DMS79 (cell line): ENCODE measurements at regions not wholly inside any gene's neighbourhood (a gene's known extent, or its start where the extent isn't known, plus 50 kb on each side); places are given as distances from the start of the nearest gene placed in this dataset.
"Not testable (repeated sequence)": the region's sequence is repeated elsewhere in the genome, so short reads cannot be mapped to it uniquely, and the experiment has no call there.

Experiments used
- DNase-seq: peaks from one replicate; lab custom pipeline; 2025; lab: John Stamatoyannopoulos, UW

DNA sequence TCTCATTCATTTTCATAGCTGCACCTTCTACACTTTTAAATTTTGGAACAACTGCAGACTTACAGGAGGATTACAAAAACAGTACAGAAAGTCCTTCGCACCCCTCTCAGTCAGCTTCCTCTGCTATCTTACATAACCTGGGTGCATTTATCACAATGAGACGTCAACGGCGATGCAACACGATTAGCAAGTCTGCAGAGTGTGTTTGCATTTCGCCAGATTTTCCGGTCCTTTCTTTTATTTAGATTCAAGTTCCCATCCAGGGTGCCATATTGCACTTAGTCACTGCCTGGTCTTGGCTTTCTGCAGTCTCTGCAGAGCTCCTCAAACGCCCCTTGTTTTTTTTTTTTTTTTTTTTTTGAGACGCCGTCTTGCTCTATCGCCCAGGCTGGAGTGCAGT lies 85.9 kb downstream of the ASMT start:
- DNase-seq: no peak

DNA sequence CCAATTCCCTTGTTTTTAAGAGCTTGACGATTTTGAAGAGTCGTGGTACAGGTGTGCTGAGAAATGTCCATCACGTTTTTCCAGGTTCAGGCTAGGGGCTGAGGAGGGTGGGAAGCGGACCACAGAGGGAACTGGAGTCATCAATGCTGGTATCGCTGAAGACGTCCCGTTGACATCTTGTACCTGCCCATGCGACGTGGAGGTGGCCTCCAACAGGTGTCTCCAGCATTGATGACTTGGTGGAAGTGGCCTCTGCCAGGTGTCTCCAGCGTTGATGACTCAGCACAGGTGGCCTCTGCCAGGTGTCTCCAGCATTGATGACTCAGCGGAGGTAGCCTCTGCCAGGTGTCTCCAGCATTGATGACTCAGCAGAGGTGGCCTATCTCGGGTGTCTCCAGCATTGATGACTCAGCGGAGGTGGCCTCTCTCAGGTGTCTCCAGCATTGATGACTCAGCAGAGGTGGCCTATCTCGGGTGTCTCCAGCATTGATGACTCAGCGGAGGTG lies 86.6 kb downstream of the ASMT start:
- not testable (repeated sequence) for DNase-seq

DNA sequence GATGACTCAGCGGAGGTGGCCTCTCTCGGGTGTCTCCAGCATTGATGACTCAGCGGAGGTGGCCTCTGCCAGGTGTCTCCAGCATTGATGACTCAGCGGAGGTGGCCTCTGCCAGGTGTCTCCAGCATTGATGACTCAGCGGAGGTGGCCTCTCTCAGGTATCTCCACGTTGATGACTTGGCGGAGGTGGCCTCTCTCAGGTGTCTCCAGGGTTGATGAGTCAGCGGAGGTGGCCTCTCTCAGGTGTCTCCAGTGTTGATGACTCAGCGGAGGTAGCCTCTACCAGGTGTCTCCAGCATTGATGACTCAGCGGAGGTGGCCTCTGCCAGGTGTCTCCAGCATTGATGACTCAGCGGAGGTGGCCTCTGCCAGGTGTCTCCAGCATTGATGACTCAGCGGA lies 87.3 kb downstream of the ASMT start:
- not testable (repeated sequence) for DNase-seq

DNA sequence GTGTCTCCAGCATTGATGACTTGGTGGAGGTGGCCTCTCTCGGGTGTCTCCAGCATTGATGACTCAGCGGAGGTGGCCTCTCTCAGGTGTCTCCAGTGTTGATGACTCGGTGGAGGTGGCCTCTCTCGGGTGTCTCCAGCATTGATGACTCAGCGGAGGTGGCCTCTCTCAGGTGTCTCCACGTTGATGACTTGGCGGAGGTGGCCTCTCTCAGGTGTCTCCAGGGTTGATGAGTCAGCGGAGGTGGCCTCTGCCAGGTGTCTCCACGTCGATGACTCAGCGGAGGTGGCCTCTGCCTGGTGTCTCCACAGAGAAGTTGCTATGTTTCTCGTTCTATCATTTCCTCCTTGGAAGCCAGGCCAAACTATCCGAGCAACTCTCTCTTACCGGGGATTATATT lies 87.7 kb downstream of the ASMT start:
- DNase-seq: not testable (repeated sequence)

DNA sequence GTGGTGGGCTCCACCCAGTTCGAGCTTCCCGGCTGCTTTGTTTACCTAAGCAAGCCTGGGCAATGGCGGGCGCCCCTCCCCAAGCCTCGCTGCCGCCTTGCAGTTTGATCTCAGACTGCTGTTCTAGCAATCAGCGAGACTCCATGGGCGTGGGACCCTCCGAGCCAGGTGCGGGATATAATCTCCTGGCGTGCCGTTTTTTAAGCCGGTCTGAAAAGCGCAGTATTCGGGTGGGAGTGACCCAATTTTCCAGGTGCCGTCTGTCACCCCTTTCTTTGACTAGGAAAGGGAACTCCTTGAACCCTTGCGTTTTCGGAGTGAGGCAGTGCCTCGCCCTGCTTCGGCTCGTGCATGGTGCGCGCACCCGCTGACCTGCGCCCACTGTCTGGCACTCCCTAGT lies 94.4 kb downstream of the ASMT start:
- not testable (repeated sequence) for DNase-seq

DNA sequence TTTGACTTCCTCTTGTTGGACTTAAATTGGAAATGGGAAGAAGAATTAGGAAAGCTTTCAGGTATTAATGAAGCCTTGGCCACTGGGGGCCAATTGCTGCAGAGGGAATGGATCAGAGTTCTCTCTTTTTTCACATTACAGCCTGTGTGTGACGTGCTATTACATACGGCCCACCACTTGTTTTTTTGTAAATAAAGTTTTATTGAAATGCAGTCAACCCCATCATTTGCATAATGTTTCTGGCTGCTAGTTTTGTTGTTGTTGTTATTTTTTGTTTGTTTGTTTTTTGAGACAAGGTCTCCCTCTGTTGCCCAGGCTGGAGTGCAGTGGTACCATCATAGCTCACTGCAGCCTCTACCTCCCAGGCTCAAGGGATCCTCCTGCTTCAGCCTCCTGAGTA lies 98.4 kb downstream of the ASMT start:
- no peak for DNase-seq

DNA sequence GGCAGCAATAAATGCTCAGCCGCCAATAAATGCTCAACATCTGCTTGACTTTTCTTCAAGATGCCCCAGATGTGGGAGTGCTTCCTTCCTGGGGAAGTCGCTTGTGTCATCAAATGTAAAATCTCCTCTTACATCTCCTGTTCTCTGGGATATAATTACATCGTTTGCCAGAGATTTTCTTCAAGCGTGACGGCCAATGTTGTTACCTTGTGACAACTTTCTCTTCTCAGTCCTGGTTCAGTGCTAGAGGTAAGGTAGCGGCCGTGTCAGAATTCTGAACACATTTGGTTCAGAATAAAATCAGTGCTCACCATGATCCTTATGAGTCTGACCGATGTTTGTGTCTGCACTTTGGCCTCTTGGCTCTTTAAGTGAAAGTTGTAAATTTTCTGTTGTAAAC lies 102.5 kb downstream of the ASMT start:
- DNase-seq: no peak

DNA sequence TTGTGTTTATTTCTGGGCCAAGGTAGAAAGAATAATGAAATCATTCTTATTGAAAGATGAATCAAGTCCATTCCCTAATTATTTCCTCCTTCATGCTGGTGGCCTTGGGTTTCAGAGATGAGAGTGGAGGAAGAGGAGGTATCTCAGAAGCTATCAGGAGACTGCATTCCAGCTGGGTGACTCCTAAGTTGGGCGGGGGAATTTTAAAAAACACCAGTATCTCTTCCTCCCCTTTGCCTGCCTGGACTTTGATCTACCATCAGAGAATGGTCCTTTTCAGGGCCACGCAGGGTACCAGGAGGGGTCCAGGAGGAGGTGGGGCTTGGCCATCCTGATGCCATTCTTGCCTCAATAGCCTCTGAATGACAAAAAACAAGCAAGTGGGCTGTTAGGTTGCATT lies 104.4 kb downstream of the ASMT start:
- no peak for DNase-seq

DNA sequence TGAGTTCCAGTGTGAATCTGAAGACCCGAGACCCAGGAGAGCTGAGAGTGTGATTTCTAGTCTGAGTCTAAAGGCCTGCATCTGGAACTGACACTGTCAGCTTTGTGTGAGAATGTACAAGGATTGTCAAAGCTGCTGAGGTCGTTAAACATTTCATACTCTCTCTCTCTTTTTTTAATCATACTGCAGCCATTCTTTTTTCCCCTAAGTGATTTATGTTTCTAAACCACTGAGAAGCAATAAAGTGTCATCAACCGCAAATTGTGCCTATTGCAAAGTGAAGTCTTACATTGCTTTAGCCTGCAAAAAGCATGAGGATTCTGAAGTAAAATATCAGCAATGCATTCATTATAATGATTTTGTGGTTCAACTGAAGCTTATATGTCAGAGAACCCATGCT lies 106.0 kb downstream of the ASMT start:
- DNase-seq: no peak

DNA sequence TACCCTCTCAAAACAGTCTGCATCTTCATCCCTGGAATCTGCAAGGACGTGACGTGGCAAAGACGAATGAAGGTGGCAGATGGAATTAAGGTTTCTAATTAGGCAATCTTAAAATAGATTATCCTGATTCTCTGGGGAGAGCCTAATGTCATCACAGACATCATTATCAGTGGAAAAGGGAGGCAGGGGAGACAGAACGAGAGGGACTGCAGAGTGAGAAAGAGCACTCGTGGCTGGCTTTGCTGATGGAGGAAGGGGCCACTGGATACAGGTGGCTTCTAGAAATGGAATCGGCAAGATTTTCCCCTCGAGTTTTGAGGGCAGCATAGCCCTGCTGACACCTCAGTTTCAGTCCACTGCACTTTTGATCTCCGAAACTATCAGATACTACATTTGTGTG lies 110.6 kb downstream of the ASMT start:
- no peak for DNase-seq

DNA sequence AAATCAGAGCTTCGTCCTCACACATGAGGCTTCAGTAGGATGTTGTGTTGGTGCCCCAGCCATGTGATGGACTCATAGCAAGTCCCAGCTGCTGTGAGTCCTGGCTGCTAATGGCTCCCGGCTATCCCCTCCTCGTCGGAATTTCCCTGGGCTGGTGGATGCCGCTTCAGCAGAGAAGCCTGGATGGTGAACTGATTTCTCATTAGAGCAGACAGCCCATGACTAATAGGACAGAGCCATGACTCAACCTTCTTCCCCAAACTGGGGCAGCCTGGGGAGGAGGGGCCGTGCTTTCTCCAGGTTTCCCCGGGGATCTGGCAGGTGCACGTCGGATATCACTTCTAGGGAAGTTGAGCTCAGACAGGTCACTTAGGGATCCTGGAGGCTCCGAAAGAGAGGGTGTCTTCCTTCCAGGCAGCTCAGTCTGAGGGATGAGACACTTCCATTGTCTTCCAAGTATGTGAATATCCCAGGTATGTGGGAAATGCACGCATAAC lies 112.7 kb downstream of the ASMT start:
- DNase-seq: no peak

DNA sequence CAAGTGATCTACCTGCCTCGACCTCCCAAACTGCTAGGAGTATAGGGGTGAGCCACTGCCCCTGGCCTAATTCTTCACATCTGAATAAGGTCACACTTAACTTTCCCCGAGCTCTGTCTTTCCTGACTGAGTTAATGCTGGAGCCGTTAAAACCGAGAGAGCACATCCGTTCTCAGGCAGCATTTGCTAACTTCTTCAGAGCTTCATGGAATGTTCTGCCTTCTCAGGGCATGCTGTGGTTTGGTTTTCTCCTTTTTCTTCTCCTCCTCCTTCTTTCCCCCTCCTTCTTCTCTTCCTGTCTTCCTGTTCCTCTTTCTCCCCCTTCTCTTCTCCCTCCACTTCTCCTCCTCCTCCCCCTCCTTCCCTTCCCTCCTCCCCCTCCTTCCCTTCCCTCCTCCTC lies 119.9 kb downstream of the ASMT start:
- no peak for DNase-seq

DNA sequence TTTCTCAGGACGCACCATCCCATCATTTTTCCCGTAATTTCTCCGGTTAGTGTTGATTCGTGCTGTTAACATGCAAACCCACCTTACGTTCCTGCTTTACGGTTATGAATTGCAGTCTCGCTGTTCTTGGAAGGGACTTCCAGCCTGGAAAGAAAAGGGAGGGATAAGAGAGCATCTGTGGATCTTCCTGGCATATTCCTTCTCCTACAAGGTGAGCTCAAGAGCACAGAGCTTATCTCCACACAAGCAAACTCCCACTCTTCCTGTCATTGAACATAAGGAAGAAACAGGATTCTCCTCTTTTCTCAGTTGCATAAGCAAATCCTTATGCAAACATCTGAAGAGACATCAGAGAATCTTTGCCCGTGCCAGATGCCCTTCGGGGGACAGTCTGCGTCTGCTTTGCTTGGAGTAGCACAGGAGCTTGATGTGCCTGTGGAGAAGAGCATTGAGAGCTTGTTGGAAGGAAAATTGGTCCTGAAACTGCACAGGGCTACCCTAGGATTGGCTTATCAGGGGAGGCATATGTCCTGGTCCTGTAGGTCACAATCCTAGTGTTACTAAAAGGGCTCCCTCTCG lies 127.0 kb downstream of the ASMT start:
- no peak for DNase-seq

DNA sequence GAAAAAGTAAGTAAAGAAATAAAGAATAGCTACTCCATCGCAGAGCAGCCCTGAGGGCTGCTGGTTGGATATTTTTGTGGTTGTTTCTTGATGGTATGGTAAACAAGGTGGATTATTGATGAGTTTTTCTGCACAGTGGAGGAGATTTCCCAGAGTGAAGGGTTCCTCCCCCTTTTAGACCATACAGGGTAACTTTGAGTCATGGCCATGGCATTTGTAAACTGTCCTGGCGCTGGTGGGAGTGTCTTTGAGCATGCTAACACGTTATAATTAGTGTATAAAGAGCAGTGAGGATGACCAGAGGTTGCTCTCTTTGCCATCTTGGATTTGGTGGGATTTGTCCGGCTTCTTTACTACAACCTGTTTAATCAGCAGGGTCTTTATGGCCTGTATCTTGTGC lies 128.2 kb downstream of the ASMT start:
- no peak for DNase-seq

DNA sequence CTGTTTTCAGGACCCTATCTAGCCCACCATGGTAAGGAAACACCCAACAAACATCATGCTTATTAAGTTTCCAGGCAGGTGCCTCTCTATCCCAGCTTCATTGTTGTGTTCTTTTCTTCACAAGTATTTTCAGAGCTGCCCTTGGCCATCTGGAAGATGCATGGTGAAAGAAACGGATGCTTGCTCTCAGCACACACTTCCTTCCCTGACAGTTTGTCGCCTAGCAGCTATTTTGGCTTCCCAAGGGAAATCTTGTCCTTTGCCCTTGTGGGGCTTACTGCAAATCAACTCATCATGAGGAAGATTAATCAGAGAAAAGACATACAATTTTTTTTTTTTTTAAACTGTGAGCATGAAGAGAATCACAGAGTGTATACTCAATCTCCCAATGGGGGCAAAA lies 128.8 kb downstream of the ASMT start:
- DNase-seq: no peak

DNA sequence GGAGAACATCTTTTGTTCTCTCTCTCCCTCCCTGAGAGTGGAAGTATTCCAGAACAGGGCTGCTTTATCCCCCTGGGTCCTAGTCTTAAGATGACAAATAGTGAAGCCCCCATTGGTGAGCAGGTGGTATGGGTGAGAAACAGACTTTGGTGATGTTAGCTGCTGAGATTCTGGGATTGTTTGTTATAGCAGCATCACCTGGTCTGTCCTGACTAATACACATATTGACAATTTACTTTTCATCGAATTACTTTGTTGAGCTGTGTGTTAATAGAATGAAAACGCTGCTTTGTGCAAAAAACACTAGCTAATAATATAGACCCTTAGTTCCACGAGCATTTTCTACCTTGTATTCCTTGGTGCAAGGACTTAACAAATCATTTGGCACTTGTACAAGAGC lies 133.5 kb downstream of the ASMT start:
- no peak for DNase-seq

DNA sequence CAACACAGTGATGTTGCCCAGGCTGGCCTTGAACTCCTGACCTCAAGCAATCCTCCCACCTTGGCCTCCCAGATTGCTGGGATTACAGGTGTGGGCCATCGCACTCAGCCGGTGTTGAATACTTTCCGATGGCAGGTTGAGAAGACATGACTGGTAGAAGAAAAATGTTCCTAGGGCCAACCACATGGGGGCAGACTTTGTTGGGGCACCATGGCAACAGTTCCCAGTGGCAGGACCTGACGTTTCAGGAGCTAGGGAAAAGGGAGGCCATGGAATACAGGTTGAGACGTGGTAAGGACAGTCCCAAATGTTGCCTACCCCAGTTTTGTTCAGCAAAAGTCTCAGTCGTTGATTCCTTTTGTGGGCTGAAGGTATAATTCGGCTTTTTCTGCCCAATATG lies 134.6 kb downstream of the ASMT start:
- no peak for DNase-seq

DNA sequence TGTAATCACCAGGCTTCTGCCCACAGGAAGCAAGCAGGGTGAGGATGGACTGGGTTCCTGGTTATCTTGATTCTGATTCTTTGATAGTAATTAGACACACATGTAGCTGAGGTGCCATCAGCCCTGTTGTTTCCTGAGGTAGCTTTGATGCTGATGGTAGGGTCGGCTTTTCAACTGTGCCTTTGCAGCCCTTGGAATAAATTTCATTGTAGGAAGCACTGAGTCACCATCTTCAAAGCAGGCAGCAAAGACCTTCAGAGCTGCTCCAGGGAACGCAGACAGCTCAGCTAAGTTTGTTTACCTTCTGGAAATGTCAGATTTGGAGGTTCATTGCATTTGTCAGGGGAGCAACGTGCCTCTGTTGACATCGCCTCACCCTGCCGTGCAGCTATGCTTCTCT lies 135.4 kb downstream of the ASMT start:
- no peak for DNase-seq

DNA sequence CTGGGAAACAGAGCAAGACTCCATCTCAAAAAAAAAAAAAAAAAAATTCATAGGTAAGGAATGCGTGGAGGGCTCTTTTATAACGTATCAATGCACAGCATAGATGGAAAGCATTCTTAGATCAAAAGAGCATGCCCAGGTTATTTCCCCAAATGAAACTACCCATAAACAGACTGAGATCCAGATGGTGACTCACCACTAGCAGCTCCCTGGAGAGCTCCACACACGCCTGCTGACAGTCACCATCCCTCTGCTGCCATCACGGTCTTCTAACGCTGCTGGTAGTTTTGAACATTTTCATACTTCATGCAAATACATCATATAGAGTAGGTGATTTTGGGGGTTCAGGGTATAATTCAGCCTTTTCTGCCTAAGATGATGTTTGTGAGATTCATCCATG lies 136.9 kb downstream of the ASMT start:
- no peak for DNase-seq

DNA sequence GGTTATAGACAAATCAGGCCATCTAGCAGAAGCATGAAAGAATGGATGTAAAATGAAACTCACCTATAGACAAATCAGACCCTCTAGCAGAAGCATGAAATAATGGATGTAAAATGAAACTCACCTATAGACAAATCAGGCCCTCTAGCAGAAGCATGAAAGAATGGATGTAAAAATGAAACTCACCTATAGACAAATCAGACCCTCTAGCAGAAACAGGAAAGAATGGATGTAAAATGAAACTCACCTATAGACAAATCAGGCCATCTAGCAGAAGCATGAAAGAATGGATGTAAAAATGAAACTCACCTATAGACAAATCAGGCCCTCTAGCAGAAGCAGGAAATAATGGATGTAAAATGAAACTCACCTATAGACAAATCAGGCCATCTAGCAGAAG lies 137.9 kb downstream of the ASMT start:
- DNase-seq: not testable (repeated sequence)

DNA sequence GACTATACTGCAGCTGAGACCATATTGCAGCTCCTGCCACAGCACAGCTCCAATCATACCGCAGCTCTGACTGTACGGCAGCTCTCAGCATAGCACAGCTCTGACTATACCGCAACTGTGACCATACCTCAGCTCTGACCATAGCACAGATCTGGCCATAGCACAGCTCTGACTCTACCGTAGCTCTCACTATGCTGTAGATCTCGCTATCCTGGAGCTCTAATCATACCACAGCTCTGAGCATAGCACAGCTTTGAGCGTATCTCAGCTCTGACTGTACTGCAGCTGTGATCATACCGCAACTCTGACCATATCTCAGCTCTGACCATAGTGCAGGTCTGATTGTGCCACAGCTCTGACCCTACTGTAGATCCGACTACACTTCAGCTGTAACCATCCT lies 139.2 kb downstream of the ASMT start:
- no peak for DNase-seq

DNA sequence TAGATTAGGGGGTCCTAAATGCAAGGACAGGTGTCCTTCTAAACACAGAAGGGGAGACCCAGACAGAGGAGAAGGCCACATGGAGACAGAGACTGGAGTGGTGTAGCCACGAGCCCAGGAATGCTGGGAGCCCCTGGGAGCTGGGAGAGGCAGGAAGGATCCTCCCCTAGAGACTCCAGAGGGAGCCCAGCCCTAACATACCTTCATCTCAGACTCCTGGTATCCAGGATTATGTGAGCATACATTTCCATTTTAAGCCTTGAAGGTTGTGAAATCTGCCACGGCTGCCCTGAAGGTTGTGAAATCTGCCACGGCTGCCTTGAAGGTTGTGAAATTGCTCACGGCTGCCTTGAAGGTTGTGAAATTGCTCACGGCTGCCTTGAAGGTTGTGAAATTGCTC lies 148.4 kb downstream of the ASMT start:
- DNase-seq: no peak

DNA sequence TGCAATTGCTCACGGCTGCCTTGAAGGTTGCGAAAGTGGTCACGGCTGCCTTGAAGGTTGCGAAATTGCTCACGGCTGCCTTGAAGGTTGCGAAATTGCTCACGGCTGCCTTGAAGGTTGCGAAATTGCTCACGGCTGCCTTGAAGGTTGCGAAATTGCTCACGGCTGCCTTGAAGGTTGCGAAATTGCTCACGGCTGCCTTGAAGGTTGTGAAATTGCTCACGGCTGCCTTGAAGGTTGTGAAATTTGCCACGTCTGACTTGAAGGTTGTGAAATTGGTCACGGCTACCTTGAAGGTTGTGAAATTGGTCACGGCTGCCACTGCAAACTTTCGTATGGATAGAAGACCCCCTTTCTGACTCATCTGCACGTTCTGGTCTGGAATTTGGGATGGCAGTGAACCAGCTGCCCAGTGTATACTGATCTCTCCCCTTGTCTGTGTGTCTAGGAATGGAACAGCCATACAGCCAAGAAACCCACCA lies 150.1 kb downstream of the ASMT start:
- not testable (repeated sequence) for DNase-seq

DNA sequence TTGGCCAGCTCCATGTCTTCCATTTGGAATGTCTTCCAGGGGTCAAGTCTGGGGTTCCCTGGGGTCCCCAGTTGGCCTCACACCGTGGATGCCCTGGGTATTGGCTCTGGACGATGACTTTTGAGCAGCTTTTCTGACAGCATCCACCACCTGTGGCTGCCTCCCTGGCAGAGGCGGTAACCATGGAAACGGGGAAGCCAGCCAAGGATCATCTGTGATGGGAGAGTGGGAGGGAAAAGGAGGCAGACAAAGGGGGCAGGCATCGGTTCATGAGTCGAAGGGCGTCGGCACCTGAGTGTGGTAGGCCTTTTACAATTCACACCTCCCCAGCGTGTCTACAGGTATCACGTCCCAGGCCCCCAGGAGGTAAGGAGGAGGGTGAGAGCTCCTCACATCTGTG lies 152.2 kb downstream of the ASMT start:
- no peak for DNase-seq
